ENCODE measurements at regions not wholly inside any gene's neighbourhood (a gene's known extent, or its start where the extent isn't known, plus 50 kb on each side); places are given as distances from the start of the nearest gene placed in this dataset.

DNA sequence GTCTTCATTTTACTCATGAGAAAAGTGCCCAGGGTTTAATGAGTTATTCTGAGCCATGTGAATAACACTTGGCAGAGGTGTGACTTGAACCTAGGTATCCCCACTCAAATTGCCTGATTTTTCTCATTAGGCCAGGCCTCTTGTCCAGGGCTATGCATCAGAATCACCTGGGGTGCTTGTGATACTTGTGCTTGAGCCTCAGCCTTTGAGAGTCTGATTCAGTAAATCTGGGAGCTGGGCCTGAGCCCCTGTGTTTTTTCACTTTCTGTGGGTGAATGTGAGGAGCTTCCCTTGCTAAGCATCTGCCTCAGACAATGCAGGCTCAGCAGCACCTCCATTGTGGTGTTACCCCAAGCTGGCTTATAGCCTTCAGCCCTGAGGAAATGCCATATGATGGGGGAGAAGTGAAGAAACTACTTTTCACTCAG lies 127.1 kb downstream of the S1PR1 start:
- DNase-seq (no peak), FAIRE-seq (no peak)
- Histone ChIP-seq H3K4me3 (ENCODE audit: low read length in 3 of 3) (no peak overlapping the region), H3K27me3 (ENCODE audit: control insufficient read depth, insufficient read depth, low read length) (no peaks in the 10 kb centered on the region), H3K9ac (ENCODE audit: low read length in 3 of 3) (no peak overlapping the region), H3K27ac (ENCODE audit: low read depth in 2 of 2, low read length in 2 of 2) (no peak overlapping the region), H3K9me3 (ENCODE audit: control insufficient read depth in 2 of 3, insufficient read depth in 1 of 3, low read length in 3 of 3) (no peaks in the 10 kb centered on the region), H3K36me3 (ENCODE audit: control insufficient read depth in 2 of 3, insufficient read depth in 3 of 3, low read length in 3 of 3) (no peaks in the 10 kb centered on the region), H3K4me1 (ENCODE audit: control insufficient read depth in 2 of 3, insufficient read depth in 2 of 3, low read depth in 1 of 3, low read length in 3 of 3) (no peaks in the 10 kb centered on the region)
- TF ChIP-seq, protein P1, sequence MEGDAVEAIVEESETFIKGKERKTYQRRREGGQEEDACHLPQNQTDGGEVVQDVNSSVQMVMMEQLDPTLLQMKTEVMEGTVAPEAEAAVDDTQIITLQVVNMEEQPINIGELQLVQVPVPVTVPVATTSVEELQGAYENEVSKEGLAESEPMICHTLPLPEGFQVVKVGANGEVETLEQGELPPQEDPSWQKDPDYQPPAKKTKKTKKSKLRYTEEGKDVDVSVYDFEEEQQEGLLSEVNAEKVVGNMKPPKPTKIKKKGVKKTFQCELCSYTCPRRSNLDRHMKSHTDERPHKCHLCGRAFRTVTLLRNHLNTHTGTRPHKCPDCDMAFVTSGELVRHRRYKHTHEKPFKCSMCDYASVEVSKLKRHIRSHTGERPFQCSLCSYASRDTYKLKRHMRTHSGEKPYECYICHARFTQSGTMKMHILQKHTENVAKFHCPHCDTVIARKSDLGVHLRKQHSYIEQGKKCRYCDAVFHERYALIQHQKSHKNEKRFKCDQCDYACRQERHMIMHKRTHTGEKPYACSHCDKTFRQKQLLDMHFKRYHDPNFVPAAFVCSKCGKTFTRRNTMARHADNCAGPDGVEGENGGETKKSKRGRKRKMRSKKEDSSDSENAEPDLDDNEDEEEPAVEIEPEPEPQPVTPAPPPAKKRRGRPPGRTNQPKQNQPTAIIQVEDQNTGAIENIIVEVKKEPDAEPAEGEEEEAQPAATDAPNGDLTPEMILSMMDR (IDR thresholded peaks at IDR 0.05; ENCODE audit: borderline replicate concordance, extremely low read depth, insufficient read depth) = no peak
- intact Hi-C loops (cut with DNase I) = no loop called here

DNA sequence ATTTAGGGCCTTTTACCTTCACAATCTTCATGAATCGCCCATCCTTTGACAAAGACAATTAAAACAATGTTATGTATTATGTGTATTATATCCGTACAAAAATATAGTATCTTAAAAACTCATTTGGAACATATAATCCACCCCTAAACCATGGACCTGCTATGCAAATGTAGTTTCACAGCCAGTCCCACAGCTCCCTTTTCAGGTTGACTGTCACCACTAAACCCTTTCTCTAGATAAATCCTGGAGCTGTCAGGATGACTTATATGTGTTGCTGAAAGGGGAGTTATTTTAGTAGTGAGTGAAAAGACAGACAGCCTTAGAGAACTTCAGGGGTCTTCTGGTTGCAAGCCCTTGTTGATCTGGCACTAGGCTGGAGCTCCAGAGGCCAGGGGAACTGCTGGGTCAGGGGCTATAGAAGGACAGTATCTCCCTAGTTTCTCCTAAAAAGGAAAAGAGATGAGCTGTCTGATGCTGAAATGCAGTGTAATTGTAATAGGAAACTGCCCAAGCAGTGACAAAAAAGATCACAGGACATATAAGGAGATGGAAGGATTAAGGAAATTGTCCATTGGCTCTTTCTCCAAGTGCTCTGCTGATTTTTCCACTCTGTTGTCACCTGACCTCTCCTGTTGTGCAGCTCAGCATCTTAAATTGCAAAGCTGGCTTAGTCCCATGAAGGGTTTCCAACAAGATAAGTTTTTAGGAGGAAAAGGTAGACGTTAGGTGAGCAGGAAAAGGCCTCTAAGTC lies 127.7 kb downstream of the S1PR1 start:
- intact Hi-C loops (cut with DNase I) = no loop called here
- Histone ChIP-seq H3K4me3 (ENCODE audit: low read length in 3 of 3) (no peak overlapping the region), H3K27me3 (ENCODE audit: control insufficient read depth, insufficient read depth, low read length) (no peaks in the 10 kb centered on the region), H3K9ac (ENCODE audit: low read length in 3 of 3) (no peak overlapping the region), H3K36me3 (ENCODE audit: control insufficient read depth in 2 of 3, insufficient read depth in 3 of 3, low read length in 3 of 3) (no peaks in the 10 kb centered on the region), H3K4me1 (ENCODE audit: control insufficient read depth in 2 of 3, insufficient read depth in 2 of 3, low read depth in 1 of 3, low read length in 3 of 3) (no peaks in the 10 kb centered on the region), H3K27ac (ENCODE audit: low read depth in 2 of 2, low read length in 2 of 2) (no peak overlapping the region), H3K9me3 (ENCODE audit: control insufficient read depth in 2 of 3, insufficient read depth in 1 of 3, low read length in 3 of 3) (no peaks in the 10 kb centered on the region)
- peak in 1 of 5 donors; percentile 19 for DNase-seq
- TF ChIP-seq, protein P1 (IDR thresholded peaks at IDR 0.05; ENCODE audit: borderline replicate concordance, extremely low read depth, insufficient read depth) = no peak
- FAIRE-seq = no peak

DNA sequence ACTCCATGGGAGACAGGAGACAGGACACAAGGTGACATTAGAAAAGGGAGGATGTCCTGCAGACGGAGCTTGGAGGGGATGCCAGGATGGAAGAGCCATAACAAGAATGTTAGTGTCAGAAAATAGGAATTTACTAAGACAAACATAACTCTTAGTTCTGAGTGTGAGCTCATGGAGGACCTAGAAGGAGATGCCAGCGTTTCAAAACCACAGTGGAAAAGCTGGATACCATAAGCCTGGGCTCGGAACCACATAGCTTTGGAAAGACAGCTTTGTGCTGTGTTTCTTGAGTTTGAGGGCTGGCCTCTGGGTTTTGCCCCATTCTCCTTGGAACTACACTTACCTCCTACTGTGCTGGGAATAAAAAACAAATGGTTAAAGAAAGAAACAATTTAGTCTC lies 128.4 kb downstream of the S1PR1 start:
- TF ChIP-seq, protein P1 (IDR thresholded peaks at IDR 0.05; ENCODE audit: borderline replicate concordance, extremely low read depth, insufficient read depth) = no peak
- H3K4me1 ChIP-seq (ENCODE audit: control insufficient read depth in 2 of 3, insufficient read depth in 2 of 3, low read depth in 1 of 3, low read length in 3 of 3) = no peaks in the 10 kb centered on the region
- H3K9me3 ChIP-seq (ENCODE audit: control insufficient read depth in 2 of 3, insufficient read depth in 1 of 3, low read length in 3 of 3) = no peaks in the 10 kb centered on the region
- no peaks in the 10 kb centered on the region for H3K36me3 ChIP-seq (ENCODE audit: control insufficient read depth in 2 of 3, insufficient read depth in 3 of 3, low read length in 3 of 3)
- no peak overlapping the region for H3K27ac ChIP-seq (ENCODE audit: low read depth in 2 of 2, low read length in 2 of 2)
- H3K9ac ChIP-seq (ENCODE audit: low read length in 3 of 3) = no peak overlapping the region
- FAIRE-seq (no peak), DNase-seq (no peak)
- intact Hi-C loops (cut with DNase I) = no loop called here
- H3K4me3 ChIP-seq (ENCODE audit: low read length in 3 of 3) = no peak overlapping the region
- H3K27me3 ChIP-seq (ENCODE audit: control insufficient read depth, insufficient read depth, low read length) = no peaks in the 10 kb centered on the region

DNA sequence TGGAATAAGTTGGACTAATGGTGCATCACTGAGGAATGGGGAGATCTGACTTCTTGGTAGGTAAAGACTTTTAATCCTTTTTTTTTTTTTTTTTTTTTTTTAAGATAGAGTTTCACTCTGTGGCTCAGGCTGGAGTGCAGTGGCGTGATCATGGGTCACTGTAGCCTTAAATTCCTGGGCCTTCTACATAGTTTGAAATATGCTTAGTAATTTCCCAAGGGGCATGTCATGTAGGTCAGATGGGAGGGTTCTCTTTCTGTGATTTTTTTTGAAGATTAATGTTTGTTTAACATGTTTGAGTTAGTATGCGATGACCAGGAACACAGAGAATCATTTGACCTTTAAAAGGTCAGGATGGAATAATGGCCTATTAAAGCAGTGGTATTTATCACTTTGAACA lies 129.1 kb downstream of the S1PR1 start:
- H3K9ac ChIP-seq (ENCODE audit: low read length in 3 of 3) = no peak overlapping the region
- H3K27ac ChIP-seq (ENCODE audit: low read depth in 2 of 2, low read length in 2 of 2) = no peak overlapping the region
- intact Hi-C loops (cut with DNase I) = no loop called here
- FAIRE-seq (no peak), DNase-seq (no peak)
- no peaks in the 10 kb centered on the region for H3K27me3 ChIP-seq (ENCODE audit: control insufficient read depth, insufficient read depth, low read length)
- TF ChIP-seq, protein P1 (IDR thresholded peaks at IDR 0.05; ENCODE audit: borderline replicate concordance, extremely low read depth, insufficient read depth) = no peak
- no peak overlapping the region for H3K4me3 ChIP-seq (ENCODE audit: low read length in 3 of 3)
- H3K9me3 ChIP-seq (ENCODE audit: control insufficient read depth in 2 of 3, insufficient read depth in 1 of 3, low read length in 3 of 3) = no peaks in the 10 kb centered on the region
- H3K4me1 ChIP-seq (ENCODE audit: control insufficient read depth in 2 of 3, insufficient read depth in 2 of 3, low read depth in 1 of 3, low read length in 3 of 3) = no peaks in the 10 kb centered on the region
- no peaks in the 10 kb centered on the region for H3K36me3 ChIP-seq (ENCODE audit: control insufficient read depth in 2 of 3, insufficient read depth in 3 of 3, low read length in 3 of 3)
